HCT116 (cell line): ENCODE measurements at regions not wholly inside any gene's neighbourhood (a gene's known extent, or its start where the extent isn't known, plus 50 kb on each side); places are given as distances from the start of the nearest gene placed in this dataset.

ENCODE experiments used
- ATAC-seq: fragments of 200-7000 bp; cut with Tn5 transposase; 2 replicates; pipeline ENCODE4 v1.9.1; 2020; ENCODE audit warnings: mild to moderate bottlenecking, moderate library complexity
- BruUV-seq: library from RNA; stranded (reverse); fragments of 400-500 nt; replicated peaks from 2 replicates; lab custom pipeline; 2021; lab: Mats Ljungman, UMichigan
- CTCF ChIA-PET: fragments of 300-600 bp; sonication (Branson Sonifier 250); formaldehyde crosslinking; loops from one replicate; lab custom pipeline; 2021; ENCODE audit warnings: antibody characterized with exemption; lab: Charles Lee
- POLR2A ChIA-PET: fragments of 300-600, 350-600 bp; sonication (Branson Sonifier 250); formaldehyde crosslinking; loops from one replicate; lab custom pipeline; 2021; ENCODE audit warnings: antibody characterized with exemption; lab: Charles Lee
- RAD21 ChIA-PET, 2 experiments: fragments of 300-600 bp; sonication (Branson Sonifier 250); formaldehyde crosslinking; loops; one replicate each; lab custom pipeline; 2023; ENCODE audit warnings: low total read pairs in 2 of 2; ENCODE audit not compliant: uncharacterized antibody in 2 of 2, unreplicated experiment in 2 of 2, low non-redundant PET in 1 of 2; lab: Charles Lee
- DNase-seq: peaks from one replicate; pipeline ENCODE4 v3.0.0-alpha.2; 2010; ENCODE audit warnings: low read depth, low spot score
- H2AFZ ChIP-seq: fragments of 200-600 bp; shearing (Covaris generic), sonication (generic); 2 replicates; pipeline ENCODE4 v1.6.1; 2017; ENCODE audit warnings: low read depth, mixed run types, mixed read lengths, antibody characterized with exemption, low read length; ENCODE audit not compliant: poor library complexity, severe bottlenecking
- H3K27ac ChIP-seq: 2 replicates; pipeline ENCODE4 v1.5.1; 2012; ENCODE audit warnings: low read depth, low read length
- H3K27me3 ChIP-seq: fragments of 200-600 bp; sonication (generic); 2 replicates; pipeline ENCODE4 v1.6.1; 2016; ENCODE audit warnings: mixed run types, low read length, mixed read lengths; ENCODE audit not compliant: insufficient read depth
- H3K36me3 ChIP-seq, 2 experiments: fragments of 200-500 bp in 1 of 2; fragments of 200-600 bp in 1 of 2; sonication (Bioruptor generic) in 1 of 2; sonication (generic) in 1 of 2; 2 replicates each; pipeline versions ENCODE4 v1.5.1 to v1.6.1; 2014 to 2016; ENCODE audit warnings: low read length in 2 of 2, inconsistent platforms in 1 of 2, mixed read lengths in 1 of 2, mixed run types in 1 of 2; ENCODE audit not compliant: insufficient read depth in 2 of 2, control insufficient read depth in 1 of 2
- H3K4me1 ChIP-seq, 2 experiments: fragments of 200-600 bp in 1 of 2; sonication (generic) in 1 of 2; 2 replicates each; pipeline versions ENCODE4 v1.5.1 to v1.6.1; 2012 to 2017; ENCODE audit warnings: low read length in 2 of 2, inconsistent platforms in 1 of 2, mild to moderate bottlenecking in 1 of 2, mixed read lengths in 1 of 2, mixed run types in 1 of 2, moderate library complexity in 1 of 2; ENCODE audit not compliant: insufficient read depth in 2 of 2, control insufficient read depth in 1 of 2
- H3K4me2 ChIP-seq: fragments of 200-600 bp; sonication (generic); 2 replicates; pipeline ENCODE4 v1.6.1; 2017; ENCODE audit warnings: mixed run types, low read length, mixed read lengths
- H3K4me3 ChIP-seq, 2 experiments: fragments of 200-600 bp in 1 of 2; sonication (generic) in 1 of 2; replicated peaks in 1 of 2; 2 replicates each; pipeline ENCODE4 v1.5.1; 2011 to 2016; ENCODE audit warnings: low read length in 2 of 2, control low read depth in 1 of 2, low read depth in 1 of 2, mild to moderate bottlenecking in 1 of 2, mixed read lengths in 1 of 2, mixed run types in 1 of 2
- H3K79me2 ChIP-seq: fragments of 200-600 bp; sonication (generic); 2 replicates; pipeline ENCODE4 v1.6.1; 2017; ENCODE audit warnings: mild to moderate bottlenecking, mixed run types, low read length, moderate library complexity, mixed read lengths; ENCODE audit not compliant: insufficient read depth
- H3K9ac ChIP-seq: fragments of 200-600 bp; sonication (generic); 2 replicates; pipeline ENCODE4 v1.6.1; 2016; ENCODE audit warnings: low read length, mixed read lengths
- H3K9me2 ChIP-seq: fragments of 200-600 bp; sonication (generic), shearing (Covaris generic); 2 replicates; pipeline ENCODE4 v1.6.1; 2017; ENCODE audit warnings: mixed run types, mild to moderate bottlenecking, moderate library complexity; ENCODE audit not compliant: insufficient read depth
- H3K9me3 ChIP-seq, 2 experiments: fragments of 200-500 bp in 1 of 2; fragments of 200-600 bp in 1 of 2; sonication (Bioruptor generic) in 1 of 2; sonication (generic) in 1 of 2; 2 replicates each; pipeline ENCODE4 v1.6.1; 2014 to 2017; ENCODE audit warnings: low read length in 2 of 2, mixed read lengths in 2 of 2, inconsistent platforms in 1 of 2, low read depth in 1 of 2, mild to moderate bottlenecking in 1 of 2, mixed run types in 1 of 2, moderate library complexity in 1 of 2; ENCODE audit not compliant: control insufficient read depth in 1 of 2, insufficient read depth in 1 of 2
- H4K20me1 ChIP-seq: fragments of 200-600 bp; sonication (generic), shearing (Covaris generic); 2 replicates; pipeline ENCODE4 v1.6.1; 2017; ENCODE audit warnings: mixed run types, mild to moderate bottlenecking, moderate library complexity; ENCODE audit not compliant: insufficient read depth
- CTCF ChIP-seq, 3 experiments: fragments of 200-600 bp in 1 of 3; sonication (generic) in 1 of 3; IDR thresholded peaks in 2 of 3; conservative IDR thresholded peaks in 1 of 3; 2 replicates each; pipeline ENCODE4 v1.5.1; 2012 to 2017; ENCODE audit warnings: low read depth in 2 of 3, low read length in 2 of 3, antibody characterized with exemption in 1 of 3, borderline replicate concordance in 1 of 3, control low read depth in 1 of 3, mild to moderate bottlenecking in 1 of 3, mixed read lengths in 1 of 3, mixed run types in 1 of 3, moderate library complexity in 1 of 3; ENCODE audit not compliant: insufficient read depth in 1 of 3
- EGR1 ChIP-seq: IDR thresholded peaks from 2 replicates; pipeline ENCODE4 v1.6.1; 2012; ENCODE audit warnings: low read depth
- EZH2phosphoT487 ChIP-seq: fragments of 200-600 bp; IDR thresholded peaks from 2 replicates; pipeline ENCODE4 v1.6.1; 2018; ENCODE audit warnings: antibody characterized with exemption, borderline replicate concordance
- FOSL1 ChIP-seq: IDR thresholded peaks from 2 replicates; pipeline ENCODE4 v1.6.1; 2012; ENCODE audit warnings: low read depth
- POLR2AphosphoS5 ChIP-seq: IDR thresholded peaks from 2 replicates; pipeline ENCODE4 v1.6.1; 2011; ENCODE audit warnings: mild to moderate bottlenecking, low read depth, low read length, moderate library complexity
- RAD21 ChIP-seq: IDR thresholded peaks from 2 replicates; pipeline ENCODE4 v1.6.1; 2012; ENCODE audit warnings: low read depth, mild to moderate bottlenecking
- intact Hi-C: fragments of 100-400 bp; cut with micrococcal nuclease; formaldehyde crosslinking; loops from 2 replicates; pipeline ENCODE4 v1.10.0; 2022
- TF ChIP-seq, protein P1 (sequence below): IDR thresholded peaks from 2 replicates; pipeline ENCODE4 v1.6.1; 2012; ENCODE audit warnings: low read depth

DNA sequence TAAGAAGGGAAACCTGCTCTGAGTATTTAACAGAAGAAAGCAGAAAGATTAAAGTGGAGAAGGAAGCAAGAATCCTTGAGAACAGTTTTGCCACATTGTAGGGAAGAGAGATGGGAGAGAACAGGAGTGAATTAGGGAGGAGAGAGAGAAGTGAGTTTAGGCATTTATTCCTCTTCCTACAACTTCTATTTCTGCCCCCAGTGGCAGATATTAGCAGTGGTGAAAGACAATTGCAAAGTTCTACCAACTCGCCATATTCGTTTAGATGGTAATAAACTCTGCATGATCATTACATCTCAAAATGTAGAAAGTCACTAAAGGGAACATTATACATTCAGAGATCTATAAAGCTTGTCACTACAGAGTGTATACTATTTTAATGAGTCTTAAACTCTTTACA lies 440.1 kb upstream of the TRPC7 start:
- no peaks in the 10 kb centered on the region for H3K4me1 ChIP-seq
- H3K36me3 ChIP-seq = no peaks in the 10 kb centered on the region
- intact Hi-C loops = loop anchor here (10.0 kb wide), 1 partner anchor 689 kb away; the partner anchor contains the start of gene SPOCK1
- no peaks in the 10 kb centered on the region for H3K9me3 ChIP-seq
- no peak overlapping the region for H2AFZ ChIP-seq
- H3K79me2 ChIP-seq = no peaks in the 10 kb centered on the region
- ChIA-PET RAD21 (no interaction called here), POLR2A (no interaction called here), CTCF (no interaction called here)
- H4K20me1 ChIP-seq = no peaks in the 10 kb centered on the region
- no peak for DNase-seq
- H3K9me2 ChIP-seq = no peaks in the 10 kb centered on the region
- ATAC-seq = no peak
- TF ChIP-seq POLR2AphosphoS5 = no peak
- peak in 2 of 3 experiments; percentile 12 to 38; a peak in 3 of 6 replicates for TF ChIP-seq CTCF (IDR thresholded peaks at IDR 0.05 in 2 of 3, conservative IDR thresholded peaks at IDR 0.05 in 1 of 3; ENCODE audit: borderline replicate concordance in 1 of 3, insufficient read depth in 1 of 3, low read depth in 2 of 3, low read length in 2 of 3)
- no peak overlapping the region for H3K27ac ChIP-seq
- no peak overlapping the region for H3K4me3 ChIP-seq
- H3K4me2 ChIP-seq = no peak overlapping the region
- no peak overlapping the region for H3K9ac ChIP-seq
- no peaks in the 10 kb centered on the region for H3K27me3 ChIP-seq
- BruUV-seq = no TSS peak

DNA sequence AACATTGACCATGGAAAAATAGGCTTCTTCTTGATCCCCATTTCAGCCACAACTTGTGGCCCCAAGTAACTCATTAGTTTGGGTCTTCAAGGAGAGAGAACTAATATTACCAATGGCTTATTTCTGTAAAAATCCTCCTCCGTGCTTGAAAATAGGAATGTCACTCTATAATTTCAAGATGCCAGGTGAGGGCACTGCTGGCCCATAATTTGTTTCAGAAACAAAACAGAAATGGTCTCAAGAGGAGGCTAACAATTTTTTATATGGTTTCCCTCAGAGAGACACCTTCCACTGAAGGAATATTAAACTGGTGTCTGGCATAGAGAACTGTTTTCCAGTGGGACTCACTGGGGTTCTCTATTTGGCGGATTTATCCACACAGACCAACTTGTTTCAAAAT lies 437.0 kb upstream of the TRPC7 start:
- POLR2A ChIA-PET = no interaction called here
- intact Hi-C loops = loop anchor here (5.0 to 10.0 kb wide), 2 partner anchors 415 to 692 kb away; partner anchors contain the start of gene SPOCK1
- H3K4me1 ChIP-seq = no peaks in the 10 kb centered on the region

More for the DNA sequence above, 437.0 kb upstream of the TRPC7 start:
- Histone ChIP-seq H3K27ac (no peak overlapping the region), H3K27me3 (0 out of 2 replicates have a peak, but pooled peaks cover 3% of the 10 kb centered on the region), H3K4me3 (no peak overlapping the region), H3K9me2 (no peaks in the 10 kb centered on the region), H3K79me2 (no peaks in the 10 kb centered on the region), H3K4me2 (no peak overlapping the region), H4K20me1 (no peaks in the 10 kb centered on the region), H3K9ac (no peak overlapping the region), H3K36me3 (no peaks in the 10 kb centered on the region), H3K9me3 (no peaks in the 10 kb centered on the region), H2AFZ (no peak overlapping the region)
- BruUV-seq = no TSS peak
- ChIA-PET CTCF (interaction anchor here (1.0 kb wide), 1 partner anchor 518 kb away, joined by 3 read pairs; no protein-coding TSS in a partner anchor), RAD21 (no interaction called here)
- no peak for DNase-seq
- no peak; the same call in 1 of the 2 replicates for ATAC-seq
- no peak for TF ChIP-seq EZH2phosphoT487
- no peak for TF ChIP-seq FOSL1
- peak in 2 of 3 experiments; percentile 25 to 33; a peak in 2 of 6 replicates for TF ChIP-seq CTCF (IDR thresholded peaks at IDR 0.05 in 2 of 3, conservative IDR thresholded peaks at IDR 0.05 in 1 of 3; ENCODE audit: borderline replicate concordance in 1 of 3, insufficient read depth in 1 of 3, low read depth in 2 of 3, low read length in 2 of 3)
- TF ChIP-seq EGR1 = no peak
- TF ChIP-seq, protein P1, sequence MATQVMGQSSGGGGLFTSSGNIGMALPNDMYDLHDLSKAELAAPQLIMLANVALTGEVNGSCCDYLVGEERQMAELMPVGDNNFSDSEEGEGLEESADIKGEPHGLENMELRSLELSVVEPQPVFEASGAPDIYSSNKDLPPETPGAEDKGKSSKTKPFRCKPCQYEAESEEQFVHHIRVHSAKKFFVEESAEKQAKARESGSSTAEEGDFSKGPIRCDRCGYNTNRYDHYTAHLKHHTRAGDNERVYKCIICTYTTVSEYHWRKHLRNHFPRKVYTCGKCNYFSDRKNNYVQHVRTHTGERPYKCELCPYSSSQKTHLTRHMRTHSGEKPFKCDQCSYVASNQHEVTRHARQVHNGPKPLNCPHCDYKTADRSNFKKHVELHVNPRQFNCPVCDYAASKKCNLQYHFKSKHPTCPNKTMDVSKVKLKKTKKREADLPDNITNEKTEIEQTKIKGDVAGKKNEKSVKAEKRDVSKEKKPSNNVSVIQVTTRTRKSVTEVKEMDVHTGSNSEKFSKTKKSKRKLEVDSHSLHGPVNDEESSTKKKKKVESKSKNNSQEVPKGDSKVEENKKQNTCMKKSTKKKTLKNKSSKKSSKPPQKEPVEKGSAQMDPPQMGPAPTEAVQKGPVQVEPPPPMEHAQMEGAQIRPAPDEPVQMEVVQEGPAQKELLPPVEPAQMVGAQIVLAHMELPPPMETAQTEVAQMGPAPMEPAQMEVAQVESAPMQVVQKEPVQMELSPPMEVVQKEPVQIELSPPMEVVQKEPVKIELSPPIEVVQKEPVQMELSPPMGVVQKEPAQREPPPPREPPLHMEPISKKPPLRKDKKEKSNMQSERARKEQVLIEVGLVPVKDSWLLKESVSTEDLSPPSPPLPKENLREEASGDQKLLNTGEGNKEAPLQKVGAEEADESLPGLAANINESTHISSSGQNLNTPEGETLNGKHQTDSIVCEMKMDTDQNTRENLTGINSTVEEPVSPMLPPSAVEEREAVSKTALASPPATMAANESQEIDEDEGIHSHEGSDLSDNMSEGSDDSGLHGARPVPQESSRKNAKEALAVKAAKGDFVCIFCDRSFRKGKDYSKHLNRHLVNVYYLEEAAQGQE = no peak
- peak; percentile 57 for TF ChIP-seq RAD21
